Right lobe of liver (tissue), 4 donors: ENCODE measurements at regions not wholly inside any gene's neighbourhood (a gene's known extent, or its start where the extent isn't known, plus 50 kb on each side); places are given as distances from the start of the nearest gene placed in this dataset.

Source experiments
- CTCF ChIP-seq, 4 donors: fragments of 200-600 bp in 3 of 4; fragments of 450-650 bp in 1 of 4; IDR thresholded peaks; one replicate each; pipeline versions ENCODE4 v1.5.1 to v1.8.0; 2016 to 2022; ENCODE audit warnings: antibody characterized with exemption in 4 of 4, mild to moderate bottlenecking in 2 of 4
- POLR2A ChIP-seq: fragments of 450-650 bp; IDR thresholded peaks from one replicate; pipeline ENCODE4 v1.6.1; 2017; ENCODE audit warnings: antibody characterized with exemption, mild to moderate bottlenecking
- donor health status: DM: no; HTN: no; CAD: no.
- donor health status: DM: no; HTN: no; CAD: no.
- donor health status: DM: no; HTN: yes; CAD: no.

GRCh38 chr2:189337656-189338055 is 103.6 kb upstream of the WDR75 start:
- TF ChIP-seq CTCF (IDR thresholded peaks at IDR 0.05): no peak
- no peak for TF ChIP-seq POLR2A
